ENCODE measurements at regions not wholly inside any gene's neighbourhood (a gene's known extent, or its start where the extent isn't known, plus 50 kb on each side); places are given as distances from the start of the nearest gene placed in this dataset.
"Not testable (repeated sequence)": the region's sequence is repeated elsewhere in the genome, so short reads cannot be mapped to it uniquely, and the experiment has no call there.

DNA sequence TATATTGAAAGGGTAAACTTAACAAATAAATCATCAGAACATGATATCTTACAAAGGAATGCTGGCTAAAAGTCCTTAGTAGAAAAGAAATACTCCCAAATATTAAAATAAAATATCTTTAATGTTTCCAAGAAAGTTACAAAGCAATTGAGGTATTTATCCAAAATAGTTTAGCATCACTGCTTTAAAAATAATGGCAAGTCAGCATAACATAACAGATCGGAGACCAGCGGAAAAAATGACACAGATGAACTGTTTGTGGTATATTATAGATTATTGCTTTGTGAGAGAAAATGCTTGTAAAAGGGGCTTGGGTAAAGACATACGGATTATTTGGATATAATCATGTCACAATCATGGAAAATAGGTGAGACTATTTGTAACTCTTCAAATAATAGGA, 168.5 kb upstream of the TEX13C start:
- no peak overlapping the region for H3K4ac ChIP-seq (ENCODE audit: low read depth, low read length)
- no peak overlapping the region for H3K23ac ChIP-seq (ENCODE audit: low read length)
- H3K79me2 ChIP-seq (ENCODE audit: control insufficient read depth, insufficient read depth, low read length, poor library complexity), result no peaks in the 10 kb centered on the region
- H3K27me3 ChIP-seq (ENCODE audit: insufficient read depth, low read length), result no peaks in the 10 kb centered on the region
- H4K12ac ChIP-seq (ENCODE audit: low read depth, low read length), result no peak overlapping the region
- H3K79me1 ChIP-seq (ENCODE audit: low read length), result no peaks in the 10 kb centered on the region
- no peak overlapping the region for H3K18ac ChIP-seq (ENCODE audit: low read length)
- DNase-seq, result no peak
- no peak overlapping the region for H3K4me2 ChIP-seq (ENCODE audit: low read length)
- no peak overlapping the region for H4K8ac ChIP-seq (ENCODE audit: low read depth, low read length)
- H3K9me3 ChIP-seq (ENCODE audit: insufficient read depth, low read depth, low read length), result no peaks in the 10 kb centered on the region
- no peak overlapping the region for H4K91ac ChIP-seq (ENCODE audit: low read depth, low read length)
- WGBS (ENCODE audit: extremely low coverage, insufficient coverage, insufficient read length), result no CpG with 5 or more reads among the region's 3 CpGs
- H3K4me3 ChIP-seq (ENCODE audit: low read depth, low read length), result no peak overlapping the region
- H3K27ac ChIP-seq (ENCODE audit: low read depth, low read length), result no peak overlapping the region
- no peak overlapping the region for H2AFZ ChIP-seq (ENCODE audit: insufficient read depth, low read length, poor library complexity)
- H3K9ac ChIP-seq (ENCODE audit: low read length), result no peak overlapping the region
- no peaks in the 10 kb centered on the region for H3K36me3 ChIP-seq (ENCODE audit: control insufficient read depth in 1 of 2, insufficient read depth in 2 of 2, low read length in 2 of 2)
- H3K4me1 ChIP-seq (ENCODE audit: control insufficient read depth in 1 of 2, insufficient read depth in 2 of 2, low read length in 2 of 2), result no peaks in the 10 kb centered on the region
- H3K14ac ChIP-seq (ENCODE audit: low read length), result no peak overlapping the region
- no peak overlapping the region for H2BK5ac ChIP-seq (ENCODE audit: low read depth, low read length, poor library complexity)
- no peak overlapping the region for H2BK120ac ChIP-seq (ENCODE audit: insufficient read depth, low read length, poor library complexity)
- H2BK12ac ChIP-seq (ENCODE audit: low read length), result no peak overlapping the region
- no peak overlapping the region for H2AK5ac ChIP-seq (ENCODE audit: low read length)

DNA sequence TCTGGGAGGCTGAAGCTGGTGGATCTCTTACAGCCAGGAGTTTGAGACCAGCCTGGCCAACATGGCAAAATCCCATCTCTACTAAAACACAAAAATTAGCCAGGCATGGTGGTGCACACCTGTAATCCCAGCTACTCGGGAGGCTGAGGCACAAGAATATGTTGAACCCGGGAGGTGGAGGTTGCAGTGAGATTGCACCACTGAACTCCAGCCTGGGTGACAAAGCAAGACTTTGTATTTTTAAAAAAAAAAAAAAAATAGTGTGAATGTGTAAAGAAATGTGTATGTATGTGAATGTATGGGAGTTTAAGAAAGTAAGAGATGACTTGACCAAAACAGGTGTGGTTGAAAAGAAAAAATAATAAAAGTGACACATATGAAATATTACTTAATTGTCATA, 167.7 kb upstream of the TEX13C start:
- no peaks in the 10 kb centered on the region for H3K79me1 ChIP-seq (ENCODE audit: low read length)
- no peak overlapping the region for H4K91ac ChIP-seq (ENCODE audit: low read depth, low read length)
- no peak overlapping the region for H3K9ac ChIP-seq (ENCODE audit: low read length)
- H4K12ac ChIP-seq (ENCODE audit: low read depth, low read length), result no peak overlapping the region
- WGBS (ENCODE audit: extremely low coverage, insufficient coverage, insufficient read length), result no CpG with 5 or more reads among the region's 2 CpGs
- H2BK12ac ChIP-seq (ENCODE audit: low read length), result no peak overlapping the region
- no peak overlapping the region for H3K4me2 ChIP-seq (ENCODE audit: low read length)
- H3K18ac ChIP-seq (ENCODE audit: low read length), result no peak overlapping the region
- H3K79me2 ChIP-seq (ENCODE audit: control insufficient read depth, insufficient read depth, low read length, poor library complexity), result no peaks in the 10 kb centered on the region
- H3K27me3 ChIP-seq (ENCODE audit: insufficient read depth, low read length), result no peaks in the 10 kb centered on the region
- H3K4ac ChIP-seq (ENCODE audit: low read depth, low read length), result no peak overlapping the region
- H3K14ac ChIP-seq (ENCODE audit: low read length), result no peak overlapping the region
- no peak overlapping the region for H2BK5ac ChIP-seq (ENCODE audit: low read depth, low read length, poor library complexity)
- DNase-seq, result no peak
- H2AK5ac ChIP-seq (ENCODE audit: low read length), result no peak overlapping the region
- H2AFZ ChIP-seq (ENCODE audit: insufficient read depth, low read length, poor library complexity), result no peak overlapping the region
- no peaks in the 10 kb centered on the region for H3K4me1 ChIP-seq (ENCODE audit: control insufficient read depth in 1 of 2, insufficient read depth in 2 of 2, low read length in 2 of 2)
- H2BK120ac ChIP-seq (ENCODE audit: insufficient read depth, low read length, poor library complexity), result no peak overlapping the region
- no peak overlapping the region for H3K23ac ChIP-seq (ENCODE audit: low read length)
- no peaks in the 10 kb centered on the region for H3K9me3 ChIP-seq (ENCODE audit: insufficient read depth, low read depth, low read length)
- no peak overlapping the region for H3K27ac ChIP-seq (ENCODE audit: low read depth, low read length)
- no peaks in the 10 kb centered on the region for H3K36me3 ChIP-seq (ENCODE audit: control insufficient read depth in 1 of 2, insufficient read depth in 2 of 2, low read length in 2 of 2)
- H3K4me3 ChIP-seq (ENCODE audit: low read depth, low read length), result no peak overlapping the region
- no peak overlapping the region for H4K8ac ChIP-seq (ENCODE audit: low read depth, low read length)

DNA sequence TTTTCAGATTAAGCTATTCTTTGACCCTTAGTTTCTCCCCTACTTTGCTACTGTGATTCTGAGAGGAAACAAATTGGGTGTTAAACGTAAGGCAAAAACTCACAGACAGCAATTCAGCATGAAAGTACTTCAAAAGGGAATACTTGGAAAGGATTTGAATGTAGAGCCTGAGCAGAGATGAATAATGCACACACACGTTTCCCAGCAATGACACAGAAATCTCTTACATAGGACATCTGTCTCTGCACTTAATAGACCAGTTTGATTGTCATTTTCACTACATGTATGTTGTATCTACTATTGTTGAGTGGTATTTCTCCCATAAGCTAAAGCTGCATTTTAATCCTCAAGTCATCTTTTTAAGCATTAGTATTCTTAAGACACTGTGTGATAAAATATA, 166.1 kb upstream of the TEX13C start:
- no peak for DNase-seq
- Histone ChIP-seq H3K9ac (ENCODE audit: low read length) (no peak overlapping the region), H3K9me3 (ENCODE audit: insufficient read depth, low read depth, low read length) (no peaks in the 10 kb centered on the region), H4K8ac (ENCODE audit: low read depth, low read length) (no peak overlapping the region), H2AK5ac (ENCODE audit: low read length) (no peak overlapping the region), H3K23ac (ENCODE audit: low read length) (no peak overlapping the region), H2AFZ (ENCODE audit: insufficient read depth, low read length, poor library complexity) (no peak overlapping the region), H2BK120ac (ENCODE audit: insufficient read depth, low read length, poor library complexity) (no peak overlapping the region), H3K36me3 (ENCODE audit: control insufficient read depth in 1 of 2, insufficient read depth in 2 of 2, low read length in 2 of 2) (no peaks in the 10 kb centered on the region), H3K4me3 (ENCODE audit: low read depth, low read length) (no peak overlapping the region), H3K4me1 (ENCODE audit: control insufficient read depth in 1 of 2, insufficient read depth in 2 of 2, low read length in 2 of 2) (no peaks in the 10 kb centered on the region), H3K27ac (ENCODE audit: low read depth, low read length) (no peak overlapping the region), H3K79me2 (ENCODE audit: control insufficient read depth, insufficient read depth, low read length, poor library complexity) (no peaks in the 10 kb centered on the region), H2BK5ac (ENCODE audit: low read depth, low read length, poor library complexity) (no peak overlapping the region), H3K79me1 (ENCODE audit: low read length) (no peaks in the 10 kb centered on the region), H4K91ac (ENCODE audit: low read depth, low read length) (no peak overlapping the region), H3K14ac (ENCODE audit: low read length) (no peak overlapping the region), H3K4me2 (ENCODE audit: low read length) (no peak overlapping the region), H3K27me3 (ENCODE audit: insufficient read depth, low read length) (no peaks in the 10 kb centered on the region), H2BK12ac (ENCODE audit: low read length) (no peak overlapping the region), H4K12ac (ENCODE audit: low read depth, low read length) (no peak overlapping the region), H3K4ac (ENCODE audit: low read depth, low read length) (no peak overlapping the region), H3K18ac (ENCODE audit: low read length) (no peak overlapping the region)
- WGBS (ENCODE audit: extremely low coverage, insufficient coverage, insufficient read length), result no CpG with 5 or more reads among the region's 2 CpGs

DNA sequence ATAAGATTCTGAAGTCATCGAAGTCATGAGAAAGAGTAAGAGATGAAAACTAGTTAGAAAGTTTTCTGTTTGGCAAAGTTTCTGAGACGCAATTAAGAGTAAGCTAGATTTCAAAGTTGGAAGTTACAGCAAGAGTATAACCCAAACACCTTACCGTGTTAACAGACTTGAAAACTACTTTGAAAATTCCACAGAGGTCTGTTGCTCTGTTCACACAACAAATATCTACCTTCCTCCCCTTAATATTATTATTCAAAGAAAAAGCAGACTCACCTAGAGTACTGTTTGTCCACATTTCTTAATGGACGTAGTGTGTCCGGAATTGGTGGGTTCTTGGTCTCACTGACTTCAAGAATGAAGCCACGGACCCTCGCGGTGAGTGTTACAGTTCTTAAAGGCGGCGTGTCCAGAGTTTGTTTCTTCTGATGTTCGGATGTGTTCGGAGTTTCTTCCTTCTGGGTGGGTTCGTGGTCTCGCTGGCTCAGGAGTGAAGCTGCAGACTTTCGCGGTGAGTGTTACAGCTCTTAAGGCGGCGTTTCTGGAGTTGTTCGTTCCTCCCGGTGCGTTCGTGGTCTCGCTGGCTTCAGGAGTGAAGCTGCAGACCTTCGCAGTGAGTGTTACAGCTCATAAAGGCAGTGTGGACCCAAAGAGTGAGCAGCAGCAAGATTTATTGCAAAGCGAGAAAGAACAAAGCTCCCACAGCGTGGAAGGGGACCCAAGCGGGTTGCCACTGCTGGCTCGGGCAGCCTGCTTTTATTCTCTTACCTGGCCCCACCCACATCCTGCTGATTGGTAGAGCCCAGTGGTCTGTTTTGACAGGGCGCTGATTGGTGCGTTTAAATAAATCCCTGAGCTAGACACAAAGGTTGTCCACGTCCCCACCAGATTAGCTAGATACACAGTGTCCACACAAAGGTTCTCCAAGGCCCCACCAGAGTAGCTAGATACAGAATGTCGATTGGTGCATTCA, 165.1 kb upstream of the TEX13C start:
- not testable (repeated sequence) for H3K36me3 ChIP-seq (ENCODE audit: control insufficient read depth in 1 of 2, insufficient read depth in 2 of 2, low read length in 2 of 2); H3K27ac ChIP-seq (ENCODE audit: low read depth, low read length); H3K4ac ChIP-seq (ENCODE audit: low read depth, low read length); H2BK5ac ChIP-seq (ENCODE audit: low read depth, low read length, poor library complexity); H2AFZ ChIP-seq (ENCODE audit: insufficient read depth, low read length, poor library complexity); H3K4me2 ChIP-seq (ENCODE audit: low read length); H3K27me3 ChIP-seq (ENCODE audit: insufficient read depth, low read length); DNase-seq; H2BK12ac ChIP-seq (ENCODE audit: low read length); H3K9me3 ChIP-seq (ENCODE audit: insufficient read depth, low read depth, low read length); H2BK120ac ChIP-seq (ENCODE audit: insufficient read depth, low read length, poor library complexity); H3K79me2 ChIP-seq (ENCODE audit: control insufficient read depth, insufficient read depth, low read length, poor library complexity); H3K18ac ChIP-seq (ENCODE audit: low read length); H3K4me1 ChIP-seq (ENCODE audit: control insufficient read depth in 1 of 2, insufficient read depth in 2 of 2, low read length in 2 of 2); H4K8ac ChIP-seq (ENCODE audit: low read depth, low read length); H2AK5ac ChIP-seq (ENCODE audit: low read length); H4K91ac ChIP-seq (ENCODE audit: low read depth, low read length); H3K4me3 ChIP-seq (ENCODE audit: low read depth, low read length); H3K23ac ChIP-seq (ENCODE audit: low read length); H3K9ac ChIP-seq (ENCODE audit: low read length); H3K79me1 ChIP-seq (ENCODE audit: low read length); H3K14ac ChIP-seq (ENCODE audit: low read length); H4K12ac ChIP-seq (ENCODE audit: low read depth, low read length)
- no CpG with 5 or more reads among the region's 32 CpGs for WGBS (ENCODE audit: extremely low coverage, insufficient coverage, insufficient read length)

Measured in trophoblast cell (in vitro differentiated cells and primary cell).